HG03060 (cell line): ENCODE measurements at regions not wholly inside any gene's neighbourhood (a gene's known extent, or its start where the extent isn't known, plus 50 kb on each side); places are given as distances from the start of the nearest gene placed in this dataset.

ENCODE experiments used
- ATAC-seq: cut with Tn5 transposase; IDR thresholded peaks from one replicate; pipeline ENCODE4 v1.9.1; 2021; ENCODE audit warnings: low read depth, moderate number of reproducible peaks; ENCODE audit not compliant: unreplicated experiment

DNA sequence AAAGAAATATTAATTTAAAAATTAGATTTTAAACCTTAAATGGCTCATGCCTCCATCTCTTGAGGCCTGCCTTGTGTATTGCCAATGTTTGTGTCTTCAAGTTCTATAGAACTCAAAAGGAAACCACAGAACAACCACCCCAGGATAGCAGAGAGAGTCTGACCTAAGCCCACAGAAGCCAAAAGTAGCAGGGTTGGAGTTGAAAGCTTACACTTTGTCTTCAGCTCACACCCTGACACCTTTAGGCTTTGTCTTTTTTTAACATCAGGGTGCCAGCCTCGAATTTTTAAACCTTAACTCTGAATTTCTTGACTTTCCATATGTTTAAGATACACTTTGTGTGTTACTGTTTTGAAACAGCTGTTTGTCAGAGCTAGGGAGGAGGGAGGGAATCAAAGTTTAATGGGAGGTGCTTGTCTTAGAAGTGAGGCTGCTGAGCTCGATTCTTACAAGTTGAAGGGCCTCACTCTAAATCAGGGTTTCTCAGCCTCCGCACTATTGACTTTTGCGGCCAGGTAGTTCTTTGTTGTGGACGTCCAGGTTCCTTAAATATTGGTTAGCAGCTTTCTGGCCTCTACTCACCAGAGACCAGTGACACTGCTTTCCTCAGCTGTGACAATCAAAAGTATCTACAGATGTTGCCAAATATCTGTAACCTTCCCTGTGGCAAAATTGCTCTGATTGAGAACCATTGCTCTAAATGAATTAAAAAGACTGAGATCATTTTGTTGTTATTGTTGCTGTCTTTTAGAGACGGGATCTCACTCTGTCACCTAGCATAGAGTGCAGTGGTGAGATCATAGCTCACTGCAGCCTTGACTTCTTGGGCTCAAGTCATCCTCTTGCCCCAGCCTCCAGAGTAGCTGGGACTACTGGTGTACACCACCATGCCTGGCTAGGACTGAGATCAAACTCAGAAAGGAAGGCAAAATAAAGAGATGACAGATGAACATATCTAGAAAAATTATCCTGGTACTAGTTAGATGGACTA is 139.2 kb upstream of the EOMES start:
- ATAC-seq: no peak

GRCh38 chr3:27865731-27866130 is 143.6 kb upstream of the EOMES start:
- no peak for ATAC-seq

- ATAC-seq: no peak
These were observed 147.0 kb upstream of the EOMES start for GRCh38 chr3:27869152-27869551.

- no peak for ATAC-seq
These were observed 155.2 kb upstream of the EOMES start for GRCh38 chr3:27877061-27878013.

GRCh38 chr3:27878014-27878383 is 155.9 kb upstream of the EOMES start:
- no peak for ATAC-seq

DNA sequence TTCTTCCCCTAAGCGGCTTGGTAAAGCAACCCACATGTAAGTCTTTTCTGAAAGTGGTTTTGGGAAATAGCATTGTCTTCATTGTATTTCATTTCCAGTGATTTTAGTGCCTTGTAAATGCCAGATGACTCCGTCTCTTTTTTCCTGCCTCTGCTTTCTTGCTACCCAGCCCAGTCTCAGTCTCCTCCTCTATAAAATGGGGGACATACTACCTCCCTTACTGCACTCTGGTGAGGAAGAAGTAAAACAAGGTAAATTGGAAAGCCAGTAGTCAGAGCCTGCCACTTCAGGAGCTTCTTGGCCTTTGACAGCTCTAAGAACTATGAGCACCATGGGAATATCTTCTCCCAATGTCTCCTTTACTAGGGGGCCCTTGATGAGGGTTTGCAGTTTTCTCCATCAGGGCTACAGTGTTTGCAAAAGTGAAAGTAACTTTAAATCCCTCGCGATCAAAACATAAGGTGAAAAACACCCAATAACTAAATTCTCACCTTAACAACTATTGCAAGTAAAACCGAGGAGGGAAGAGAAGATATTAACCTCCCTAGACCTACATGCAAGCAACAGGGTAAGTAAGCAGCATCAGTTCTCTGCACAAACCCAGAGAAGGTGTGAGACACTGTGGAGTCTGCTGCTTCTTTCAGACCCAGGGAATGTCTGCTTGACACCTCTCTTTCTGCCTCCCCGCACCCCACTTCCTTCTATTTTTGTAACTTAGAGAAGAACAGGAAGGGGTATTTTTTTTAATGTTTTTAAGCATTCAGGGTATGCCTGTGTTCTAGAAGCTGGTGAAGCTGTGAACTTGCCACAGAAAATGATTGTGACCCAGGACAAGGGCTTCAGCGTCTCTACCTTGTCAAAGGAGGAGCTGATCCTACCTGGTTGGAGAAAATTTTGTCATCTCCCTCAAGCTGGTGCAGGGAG is 159.1 kb upstream of the EOMES start:
- no peak for ATAC-seq

- ATAC-seq: no peak
These were observed 161.1 kb upstream of the EOMES start for GRCh38 chr3:27883266-27883665.

- no peak for ATAC-seq
These were observed 163.5 kb upstream of the EOMES start for GRCh38 chr3:27885641-27886040.

GRCh38 chr3:27888562-27888961 is 166.4 kb upstream of the EOMES start:
- ATAC-seq: no peak

DNA sequence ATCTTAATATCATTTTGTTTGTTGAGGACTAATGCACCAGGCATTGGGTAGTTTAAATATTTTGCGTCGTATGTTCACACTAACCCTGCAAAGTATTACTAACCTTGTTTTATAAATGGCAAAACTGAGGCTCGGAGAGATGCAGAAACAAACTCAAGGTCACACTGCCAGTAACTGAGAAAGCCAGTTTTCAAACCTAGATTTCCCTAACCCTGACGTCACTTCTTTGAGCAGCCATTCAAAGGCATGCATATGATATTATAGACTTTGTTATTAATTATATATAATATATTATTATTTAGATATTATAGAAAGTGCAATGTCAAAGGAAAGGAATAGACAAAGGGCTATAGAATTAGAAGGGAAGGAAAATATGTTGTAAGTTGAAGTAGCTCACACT is 167.6 kb upstream of the EOMES start:
- ATAC-seq: no peak

GRCh38 chr3:27900316-27900715 is 178.2 kb upstream of the EOMES start:
- ATAC-seq: no peak

GRCh38 chr3:27903446-27903845 is 181.3 kb upstream of the EOMES start:
- ATAC-seq: no peak

GRCh38 chr3:27905625-27906024 is 183.5 kb upstream of the EOMES start:
- no peak for ATAC-seq

DNA sequence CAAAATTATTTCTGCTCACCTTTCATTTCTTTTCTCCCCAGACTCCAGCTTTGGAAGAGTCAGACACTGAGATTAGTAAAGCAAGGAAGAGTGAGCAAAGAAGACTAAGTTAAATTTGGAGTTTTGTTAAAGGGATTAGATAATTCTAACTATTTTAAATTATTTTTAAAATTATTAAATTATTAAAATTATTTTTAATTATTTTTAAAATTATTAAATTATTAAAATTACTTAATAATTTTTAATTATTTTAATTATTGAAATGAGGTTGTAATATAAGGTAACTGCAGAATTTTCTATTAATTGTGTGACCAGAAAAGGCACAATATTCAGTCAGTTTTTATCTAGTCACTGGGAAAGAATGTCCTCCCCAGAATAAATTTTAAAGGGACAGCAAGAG is 185.0 kb upstream of the EOMES start:
- no peak for ATAC-seq

GRCh38 chr3:27907929-27908328 is 185.8 kb upstream of the EOMES start:
- no peak for ATAC-seq

GRCh38 chr3:27910456-27910855 is 188.3 kb upstream of the EOMES start:
- ATAC-seq: no peak

- ATAC-seq: no peak
These were observed 192.1 kb upstream of the EOMES start for GRCh38 chr3:27914199-27914598.

- ATAC-seq: no peak
These were observed 201.4 kb upstream of the EOMES start for GRCh38 chr3:27923349-27924068.

GRCh38 chr3:27927882-27928281 is 205.8 kb upstream of the EOMES start:
- no peak for ATAC-seq
